GM18517 (cell line): ENCODE measurements at regions not wholly inside any gene's neighbourhood (a gene's known extent, or its start where the extent isn't known, plus 50 kb on each side); places are given as distances from the start of the nearest gene placed in this dataset.
"Not testable (repeated sequence)": the region's sequence is repeated elsewhere in the genome, so short reads cannot be mapped to it uniquely, and the experiment has no call there.

Experiments used
- ATAC-seq: cut with Tn5 transposase; IDR thresholded peaks from one replicate; pipeline ENCODE4 v1.9.1; 2021; ENCODE audit warnings: mild to moderate bottlenecking, moderate library complexity; ENCODE audit not compliant: unreplicated experiment

DNA sequence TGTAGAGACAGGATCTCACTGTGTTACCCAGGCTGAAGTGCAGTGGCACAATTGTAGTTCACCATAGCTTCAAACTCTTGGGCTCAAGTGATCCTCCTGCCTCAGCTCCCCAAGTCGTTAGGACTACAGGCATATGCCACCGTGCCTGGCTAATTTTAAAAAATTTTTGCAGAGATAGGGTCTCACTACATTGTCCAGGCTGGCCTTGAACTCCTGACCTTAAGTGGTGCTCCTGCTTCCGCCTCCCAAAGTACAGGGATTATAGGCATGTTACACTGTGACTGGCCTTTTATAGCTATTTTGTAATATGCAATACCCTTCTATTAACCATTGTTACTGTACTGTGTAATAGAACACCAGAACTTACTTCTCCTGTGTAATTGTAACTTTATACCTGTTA lies 139.3 kb upstream of the ZNF267 start:
- ATAC-seq = no peak

- ATAC-seq = not testable (repeated sequence)
These were observed 128.5 kb upstream of the ZNF267 start for GRCh38 chr16:31745098-31745497.

DNA sequence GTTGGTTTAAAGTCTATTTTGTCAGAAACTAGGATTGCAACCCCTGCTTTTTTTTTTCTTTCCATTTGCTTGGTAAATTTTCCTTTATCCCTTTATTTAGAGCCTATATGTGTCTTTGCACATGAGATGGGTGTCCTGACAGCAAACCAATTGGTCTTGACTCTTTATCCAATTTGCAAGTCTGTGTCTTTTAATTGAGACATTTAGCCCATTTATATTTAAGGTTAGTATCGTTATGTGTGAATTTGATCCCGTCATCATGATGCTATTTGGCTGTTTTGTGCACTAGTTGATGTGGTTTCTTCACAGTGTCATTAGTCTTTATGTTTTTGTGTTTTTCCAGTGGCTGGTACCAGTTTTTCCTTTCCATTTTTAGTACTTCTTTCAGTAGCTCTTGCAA lies 127.7 kb upstream of the ZNF267 start:
- ATAC-seq = no peak

DNA sequence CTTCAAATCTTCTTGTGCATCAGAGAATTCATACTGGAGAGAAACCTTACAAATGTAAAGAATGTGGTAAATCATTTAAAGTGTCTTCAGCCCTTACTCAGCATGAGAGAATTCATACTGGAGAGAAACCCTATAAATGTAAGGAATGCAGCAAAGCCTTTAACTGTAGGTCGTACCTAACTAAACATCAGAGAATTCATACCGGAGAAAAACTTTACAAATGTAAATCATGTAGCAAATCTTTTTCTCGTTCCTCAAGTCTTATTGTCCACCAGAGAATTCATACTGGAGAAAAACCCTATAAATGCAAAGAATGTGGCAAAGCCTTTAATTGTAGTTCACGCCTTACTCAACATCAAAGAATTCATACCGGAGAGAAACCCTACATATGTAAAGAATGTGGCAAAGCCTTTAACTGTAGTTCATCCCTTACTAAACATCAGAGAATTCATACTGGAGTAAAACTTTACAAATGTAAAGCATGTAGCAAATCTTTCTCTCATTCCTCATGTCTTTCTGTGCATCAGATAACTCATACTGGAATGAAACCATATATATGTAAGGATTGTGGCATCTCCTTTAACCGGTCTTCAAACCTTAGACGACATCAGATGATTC lies 118.5 kb upstream of the ZNF267 start:
- ATAC-seq = no peak

- ATAC-seq = no peak
These were observed 109.5 kb upstream of the ZNF267 start for GRCh38 chr16:31764103-31764502.

- no peak for ATAC-seq
These were observed 106.3 kb upstream of the ZNF267 start for GRCh38 chr16:31767267-31767666.

GRCh38 chr16:31780342-31780741 lies 93.3 kb upstream of the ZNF267 start:
- ATAC-seq = no peak

GRCh38 chr16:31785126-31785525 lies 88.5 kb upstream of the ZNF267 start:
- no peak for ATAC-seq

DNA sequence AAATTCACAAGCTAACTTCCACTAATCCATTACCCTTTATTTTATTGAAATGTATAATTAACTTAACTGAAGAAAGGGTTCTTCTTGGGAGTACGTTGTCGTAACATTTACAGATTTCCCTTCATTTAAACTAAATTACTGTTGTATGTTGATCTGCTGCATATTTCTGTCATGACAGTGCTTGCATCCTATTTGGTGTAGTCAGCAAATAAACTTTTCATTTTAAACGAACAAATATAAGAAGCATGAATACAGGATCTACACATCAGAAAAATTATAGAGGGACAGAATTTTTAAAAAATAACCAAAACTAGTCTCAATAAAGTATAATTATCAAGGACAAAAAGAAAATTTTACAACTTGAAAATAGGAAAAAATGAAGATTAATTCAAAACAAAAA lies 66.5 kb upstream of the ZNF267 start:
- no peak for ATAC-seq

DNA sequence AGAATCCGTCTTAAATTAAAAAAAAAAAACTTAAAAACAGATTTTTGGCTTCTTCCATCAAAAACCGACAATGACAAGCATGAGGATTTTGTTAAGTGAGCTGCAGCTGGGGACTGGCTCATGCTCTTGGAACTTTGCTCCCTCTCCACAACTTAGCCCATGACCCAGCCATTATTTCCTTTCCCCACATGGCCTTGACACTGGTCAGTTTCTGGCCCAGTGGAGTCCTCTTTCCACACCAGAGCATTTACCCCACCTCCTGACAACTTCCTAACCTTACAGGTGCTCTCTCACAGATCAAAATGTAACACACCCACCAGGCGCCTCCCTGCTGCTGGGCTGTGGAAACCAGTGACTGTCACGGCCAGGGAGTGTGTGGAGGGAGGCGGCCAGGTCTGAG lies 62.7 kb upstream of the ZNF267 start:
- ATAC-seq = no peak

DNA sequence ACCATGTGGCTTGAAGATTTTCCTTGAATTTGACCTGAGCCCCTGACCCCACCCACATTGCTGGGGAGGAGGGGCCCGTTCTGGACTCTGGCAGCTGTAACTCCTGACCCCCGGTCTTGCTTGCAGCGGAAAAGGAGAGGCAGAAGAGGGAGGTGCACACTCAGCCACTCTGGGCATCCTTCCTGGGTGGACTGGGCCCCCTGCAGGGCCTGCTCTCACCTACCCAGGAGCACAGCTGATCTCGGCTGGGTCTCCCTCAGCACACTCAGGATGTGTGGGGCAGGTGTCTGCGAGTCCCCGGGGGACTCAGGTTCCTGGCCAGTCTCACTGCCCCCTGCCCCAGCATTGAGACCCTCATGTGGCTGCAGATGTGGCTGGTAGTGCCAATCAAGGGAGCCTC lies 57.5 kb upstream of the ZNF267 start:
- ATAC-seq = not testable (repeated sequence)

- ATAC-seq = no peak
These were observed 54.2 kb upstream of the ZNF267 start for GRCh38 chr16:31819386-31819785.

DNA sequence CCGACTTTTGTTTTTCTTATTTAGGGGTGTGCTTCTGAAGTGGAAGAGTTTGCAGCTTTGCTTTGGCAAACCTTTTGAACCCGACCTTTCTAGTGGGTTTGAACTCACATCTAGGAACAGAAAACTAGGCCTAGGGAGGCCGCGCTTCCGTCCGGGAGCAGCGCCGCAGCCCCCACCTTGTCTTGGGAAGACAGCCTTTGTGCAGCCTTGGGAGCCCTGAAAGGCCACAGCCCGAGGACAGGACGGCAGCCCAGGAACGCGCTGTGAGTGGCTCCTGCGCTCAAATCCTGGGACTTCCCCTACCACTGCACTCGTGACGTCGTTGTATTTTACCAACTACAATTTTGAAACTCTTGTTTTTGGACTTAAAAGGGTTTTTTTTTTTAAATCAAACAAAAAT lies 53.7 kb upstream of the ZNF267 start:
- ATAC-seq = no peak
